ENCODE measurements at regions not wholly inside any gene's neighbourhood (a gene's known extent, or its start where the extent isn't known, plus 50 kb on each side); places are given as distances from the start of the nearest gene placed in this dataset.

DNA sequence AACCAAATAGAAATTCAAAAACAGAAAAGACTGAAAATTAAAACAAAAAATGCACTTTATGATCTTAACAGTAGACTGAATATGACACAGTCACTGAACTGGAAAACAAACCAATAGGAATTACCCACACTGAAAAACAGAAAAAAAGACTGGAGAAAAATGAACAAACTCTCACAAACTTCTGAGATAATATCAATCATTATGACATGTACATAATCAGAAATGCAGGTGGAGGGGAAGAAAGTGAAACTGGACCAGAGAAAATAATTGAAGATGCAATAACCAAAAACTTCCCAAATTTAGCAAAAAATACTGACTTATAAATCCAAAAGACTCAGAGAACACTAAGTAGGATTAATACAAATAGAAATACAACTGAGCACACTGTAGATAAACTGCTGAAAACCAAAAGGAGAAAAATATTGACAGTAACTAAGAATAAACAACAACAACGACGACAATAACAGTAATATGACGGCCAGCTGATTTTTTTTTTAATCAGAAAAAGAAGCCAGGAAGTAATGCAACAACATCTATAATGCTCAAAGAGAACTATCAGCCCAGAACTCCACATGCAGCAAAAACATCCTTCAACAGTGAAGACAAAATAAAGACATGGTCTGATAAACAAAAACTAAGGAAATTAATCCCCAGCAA lies 108.1 kb downstream of the ZFAND4 start:
- H3K4me1 ChIP-seq (ENCODE audit: control insufficient read depth, insufficient read depth, low read length), result peaks cover 5% of the 10 kb centered on the region; the same call in 1 of the 2 replicates
- no peaks in the 10 kb centered on the region for H3K79me2 ChIP-seq (ENCODE audit: control insufficient read depth, insufficient read depth, low read length)
- no peak overlapping the region for H3K4me2 ChIP-seq (ENCODE audit: control insufficient read depth, insufficient read depth)
- H2AFZ ChIP-seq (ENCODE audit: control insufficient read depth, low read depth, low read length), result no peak overlapping the region
- H3K4me3 ChIP-seq, result no peak overlapping the region
- H3K9ac ChIP-seq (ENCODE audit: control insufficient read depth, insufficient read depth, low read length), result no peak overlapping the region
- SMC1A ChIA-PET (ENCODE audit: uncharacterized antibody, unreplicated experiment), result interaction anchor here (1.5 kb wide), 1 partner anchor 17 kb away, joined by 3 read pairs; no protein-coding TSS in a partner anchor
- intact Hi-C loops (cut with micrococcal nuclease; ENCODE audit: unreplicated experiment) (no loop called here), in situ Hi-C loops (cut with MboI) (no loop called here)
- H4K20me1 ChIP-seq (ENCODE audit: control insufficient read depth, insufficient read depth), result no peaks in the 10 kb centered on the region
- no peaks in the 10 kb centered on the region; the same call in 2 of the 3 replicates for H3K9me3 ChIP-seq (replicated peaks; ENCODE audit: control insufficient read depth, insufficient read depth, low read length)
- CTCF ChIA-PET, result no interaction called here
- no peaks in the 10 kb centered on the region for H3K36me3 ChIP-seq (ENCODE audit: control insufficient read depth in 2 of 2, insufficient read depth in 2 of 2, low read length in 1 of 2)
- POLR2A ChIA-PET, result no interaction called here
- DNase-seq (ENCODE audit: low read depth, low spot score) (no peak), ATAC-seq (no peak), FAIRE-seq (no peak)
- RAD21 ChIA-PET (ENCODE audit: unreplicated experiment), result no interaction called here
- TF ChIP-seq ETV6 (conservative IDR thresholded peaks at IDR 0.05 in 1 of 2, IDR thresholded peaks at IDR 0.05 in 1 of 2; ENCODE audit: borderline replicate concordance in 1 of 2, low read depth in 1 of 2) (no peak), ZZZ3 (IDR thresholded peaks at IDR 0.05; ENCODE audit: control insufficient read depth, insufficient read length, low read depth) (no peak), ZNF207 (IDR thresholded peaks at IDR 0.05; ENCODE audit: borderline replicate concordance) (no peak), ZNF24 (IDR thresholded peaks at IDR 0.05) (no peak)
- TF ChIP-seq, protein P1, sequence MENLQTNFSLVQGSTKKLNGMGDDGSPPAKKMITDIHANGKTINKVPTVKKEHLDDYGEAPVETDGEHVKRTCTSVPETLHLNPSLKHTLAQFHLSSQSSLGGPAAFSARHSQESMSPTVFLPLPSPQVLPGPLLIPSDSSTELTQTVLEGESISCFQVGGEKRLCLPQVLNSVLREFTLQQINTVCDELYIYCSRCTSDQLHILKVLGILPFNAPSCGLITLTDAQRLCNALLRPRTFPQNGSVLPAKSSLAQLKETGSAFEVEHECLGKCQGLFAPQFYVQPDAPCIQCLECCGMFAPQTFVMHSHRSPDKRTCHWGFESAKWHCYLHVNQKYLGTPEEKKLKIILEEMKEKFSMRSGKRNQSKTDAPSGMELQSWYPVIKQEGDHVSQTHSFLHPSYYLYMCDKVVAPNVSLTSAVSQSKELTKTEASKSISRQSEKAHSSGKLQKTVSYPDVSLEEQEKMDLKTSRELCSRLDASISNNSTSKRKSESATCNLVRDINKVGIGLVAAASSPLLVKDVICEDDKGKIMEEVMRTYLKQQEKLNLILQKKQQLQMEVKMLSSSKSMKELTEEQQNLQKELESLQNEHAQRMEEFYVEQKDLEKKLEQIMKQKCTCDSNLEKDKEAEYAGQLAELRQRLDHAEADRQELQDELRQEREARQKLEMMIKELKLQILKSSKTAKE (IDR thresholded peaks at IDR 0.05; ENCODE audit: low read depth, poor library complexity, severe bottlenecking), result no peak
- TF ChIP-seq, protein P2, sequence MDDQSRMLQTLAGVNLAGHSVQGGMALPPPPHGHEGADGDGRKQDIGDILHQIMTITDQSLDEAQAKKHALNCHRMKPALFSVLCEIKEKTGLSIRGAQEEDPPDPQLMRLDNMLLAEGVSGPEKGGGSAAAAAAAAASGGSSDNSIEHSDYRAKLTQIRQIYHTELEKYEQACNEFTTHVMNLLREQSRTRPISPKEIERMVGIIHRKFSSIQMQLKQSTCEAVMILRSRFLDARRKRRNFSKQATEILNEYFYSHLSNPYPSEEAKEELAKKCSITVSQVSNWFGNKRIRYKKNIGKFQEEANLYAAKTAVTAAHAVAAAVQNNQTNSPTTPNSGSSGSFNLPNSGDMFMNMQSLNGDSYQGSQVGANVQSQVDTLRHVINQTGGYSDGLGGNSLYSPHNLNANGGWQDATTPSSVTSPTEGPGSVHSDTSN (IDR thresholded peaks at IDR 0.05; ENCODE audit: insufficient replicate concordance, low read depth, low read length), result no peak
- no TSS peak for BruUV-seq (replicated peaks)
- no peaks in the 10 kb centered on the region for H3K27me3 ChIP-seq (replicated peaks in 1 of 2; ENCODE audit: control insufficient read depth in 2 of 2, insufficient read depth in 2 of 2, low read length in 1 of 2)
- no peak overlapping the region for H3K27ac ChIP-seq (ENCODE audit: control insufficient read depth, insufficient read depth)
- 87% methylated on average over 3 of the region's 3 CpGs for WGBS (ENCODE audit: insufficient coverage, insufficient replicate concordance, low lambda C conversion rate, missing lambda C conversion rate)

Measured in GM12878 (cell line).